Colonic mucosa (tissue), 4 donors: ENCODE measurements at regions not wholly inside any gene's neighbourhood (a gene's known extent, or its start where the extent isn't known, plus 50 kb on each side); places are given as distances from the start of the nearest gene placed in this dataset.

Experiments
- DNase-seq: peaks from one replicate; pipeline ENCODE4 v3.0.0-alpha.2; 2020
- H3K27ac ChIP-seq: fragments of 200-600 bp; one replicate; pipeline ENCODE4 v1.8.0; 2021
- H3K27me3 ChIP-seq: fragments of 200-600 bp; one replicate; pipeline ENCODE4 v1.8.0; 2021
- H3K36me3 ChIP-seq: fragments of 200-600 bp; one replicate; pipeline ENCODE4 v1.8.0; 2021
- H3K4me1 ChIP-seq: fragments of 200-600 bp; one replicate; pipeline ENCODE4 v1.8.0; 2021; ENCODE audit warnings: mild to moderate bottlenecking
- H3K4me3 ChIP-seq: fragments of 200-600 bp; one replicate; pipeline ENCODE4 v1.8.0; 2021
- H3K9ac ChIP-seq, 2 donors: one replicate each; pipeline ENCODE4 v1.7.0; 2013; ENCODE audit warnings: control low read depth in 2 of 2, low read depth in 2 of 2, low read length in 2 of 2
- H3K9me3 ChIP-seq: fragments of 200-600 bp; one replicate; pipeline ENCODE4 v1.8.0; 2021
- intact Hi-C: fragments of 100-400 bp; cut with DNase I; formaldehyde crosslinking; loops from one replicate; pipeline ENCODE4 v1.14.1; 2022
- TF ChIP-seq, protein P1 (sequence below): fragments of 200-600 bp; IDR thresholded peaks from one replicate; pipeline ENCODE4 v1.8.0; 2022; ENCODE audit warnings: antibody characterized with exemption, mild to moderate bottlenecking
- donor health status: healthy.
- donor health status: DM: no; HTN: no; CAD: no.
- donor health status: DM: no; HTN: no; CAD: no.

DNA sequence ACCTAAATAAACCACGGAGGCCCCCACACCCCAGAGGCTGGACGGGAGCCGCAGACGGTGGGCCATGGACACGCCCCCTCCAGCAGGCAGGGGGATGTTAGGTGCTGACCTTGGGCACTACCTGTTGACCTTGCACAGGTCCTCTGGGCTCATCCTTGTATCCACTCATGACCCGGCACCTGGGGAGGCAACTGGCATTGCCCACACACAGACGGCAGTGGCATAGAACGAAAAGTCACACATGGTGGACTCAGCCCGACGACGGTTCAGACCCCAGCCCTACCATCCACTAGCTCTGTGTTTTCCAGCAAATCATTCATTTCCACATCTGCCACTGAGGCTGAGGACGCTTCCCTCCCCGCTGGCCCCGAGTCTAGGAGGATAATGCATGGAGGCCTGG, 247.7 kb upstream of the PPP2R2D start:
- no peaks in the 10 kb centered on the region for H3K4me1 ChIP-seq
- H3K4me3 ChIP-seq: no peak overlapping the region
- intact Hi-C loops: no loop called here

DNA sequence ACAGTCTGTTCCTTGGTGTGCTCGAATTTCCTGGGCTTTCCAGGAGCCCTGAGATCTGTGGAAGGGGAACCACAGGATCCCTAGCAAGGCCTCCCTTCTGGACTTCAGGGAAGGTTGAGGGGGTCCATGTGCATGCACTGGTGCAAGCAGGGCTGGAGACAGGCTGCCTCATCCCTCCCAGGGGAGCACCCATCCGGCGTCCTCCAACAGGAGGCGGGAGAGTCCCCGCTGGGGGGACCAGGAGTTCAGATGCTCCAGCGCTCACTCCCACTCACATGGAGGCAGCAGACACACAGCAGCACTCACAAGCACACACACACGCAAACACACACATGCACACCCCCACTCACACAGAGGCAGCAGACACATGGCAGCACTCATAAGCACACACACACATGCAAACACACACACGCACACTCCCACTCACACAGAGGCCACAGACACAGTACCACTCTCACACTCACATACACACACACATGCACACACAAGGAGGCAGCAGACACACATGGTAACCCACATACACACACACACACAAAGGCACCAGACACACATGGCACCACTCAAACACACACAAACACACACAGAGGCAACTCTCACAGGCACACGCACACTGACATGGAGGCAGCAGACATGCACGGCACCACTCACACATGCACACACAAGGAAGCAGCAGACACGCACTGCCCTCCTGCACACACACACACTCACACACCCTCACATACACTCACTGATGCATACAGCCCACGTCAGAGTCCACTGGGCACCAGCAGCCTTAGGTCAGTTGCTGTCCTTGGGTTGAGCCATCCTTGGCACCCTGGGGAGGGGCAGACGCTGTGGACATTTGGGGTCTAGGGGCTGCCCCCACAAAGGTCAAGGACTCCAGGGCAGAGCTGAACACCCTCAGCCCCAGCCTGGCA, 247.0 kb upstream of the PPP2R2D start:
- H3K27me3 ChIP-seq: no peaks in the 10 kb centered on the region
- TF ChIP-seq, protein P1, sequence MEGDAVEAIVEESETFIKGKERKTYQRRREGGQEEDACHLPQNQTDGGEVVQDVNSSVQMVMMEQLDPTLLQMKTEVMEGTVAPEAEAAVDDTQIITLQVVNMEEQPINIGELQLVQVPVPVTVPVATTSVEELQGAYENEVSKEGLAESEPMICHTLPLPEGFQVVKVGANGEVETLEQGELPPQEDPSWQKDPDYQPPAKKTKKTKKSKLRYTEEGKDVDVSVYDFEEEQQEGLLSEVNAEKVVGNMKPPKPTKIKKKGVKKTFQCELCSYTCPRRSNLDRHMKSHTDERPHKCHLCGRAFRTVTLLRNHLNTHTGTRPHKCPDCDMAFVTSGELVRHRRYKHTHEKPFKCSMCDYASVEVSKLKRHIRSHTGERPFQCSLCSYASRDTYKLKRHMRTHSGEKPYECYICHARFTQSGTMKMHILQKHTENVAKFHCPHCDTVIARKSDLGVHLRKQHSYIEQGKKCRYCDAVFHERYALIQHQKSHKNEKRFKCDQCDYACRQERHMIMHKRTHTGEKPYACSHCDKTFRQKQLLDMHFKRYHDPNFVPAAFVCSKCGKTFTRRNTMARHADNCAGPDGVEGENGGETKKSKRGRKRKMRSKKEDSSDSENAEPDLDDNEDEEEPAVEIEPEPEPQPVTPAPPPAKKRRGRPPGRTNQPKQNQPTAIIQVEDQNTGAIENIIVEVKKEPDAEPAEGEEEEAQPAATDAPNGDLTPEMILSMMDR: no peak
- intact Hi-C loops: no loop called here
- H3K27ac ChIP-seq: no peak overlapping the region
- H3K4me3 ChIP-seq: no peak overlapping the region
- no peak overlapping the region for H3K9ac ChIP-seq
- no peaks in the 10 kb centered on the region for H3K4me1 ChIP-seq
- DNase-seq: no peak
- no peaks in the 10 kb centered on the region for H3K36me3 ChIP-seq
- H3K9me3 ChIP-seq: no peaks in the 10 kb centered on the region

More for the DNA sequence above, 247.7 kb upstream of the PPP2R2D start:
- Histone ChIP-seq H3K27ac (no peak overlapping the region), H3K9ac (no peak overlapping the region), H3K36me3 (no peaks in the 10 kb centered on the region), H3K27me3 (no peaks in the 10 kb centered on the region), H3K9me3 (no peaks in the 10 kb centered on the region)
- TF ChIP-seq, protein P1: no peak
- DNase-seq: no peak

DNA sequence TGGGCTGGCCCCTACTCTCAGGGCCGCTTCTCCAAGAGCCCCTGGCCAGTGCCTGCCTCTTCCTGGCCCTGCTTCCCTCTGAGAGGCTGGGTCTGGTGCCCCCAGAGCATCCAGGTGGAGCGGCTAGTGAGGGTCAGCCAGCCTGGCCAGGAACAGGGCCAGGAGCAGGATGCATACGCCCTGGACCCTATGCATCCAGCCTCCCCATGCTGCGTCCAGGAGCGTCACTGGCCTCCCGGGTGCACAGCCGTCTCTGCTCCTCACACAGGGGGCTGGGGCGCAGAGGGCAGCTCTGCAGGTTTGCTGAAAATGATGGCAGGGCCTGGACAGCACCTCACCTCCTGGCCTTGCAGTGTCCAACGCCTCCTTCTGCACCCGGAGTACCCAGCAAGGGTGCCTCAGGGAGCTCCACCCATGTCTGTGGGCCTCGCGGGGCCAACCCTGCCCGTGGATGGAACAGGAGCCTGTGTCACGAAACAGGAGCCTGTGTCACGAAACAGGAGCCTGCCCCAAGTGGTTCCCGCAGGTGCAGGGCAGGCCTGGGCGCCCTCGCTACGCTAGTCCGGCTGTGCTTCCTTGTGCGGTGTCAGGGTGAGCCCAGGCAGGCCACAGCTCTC, 246.2 kb upstream of the PPP2R2D start:
- no peaks in the 10 kb centered on the region for H3K9me3 ChIP-seq
- intact Hi-C loops: no loop called here
- no peaks in the 10 kb centered on the region for H3K36me3 ChIP-seq
- no peak overlapping the region for H3K27ac ChIP-seq
- H3K9ac ChIP-seq: no peak overlapping the region
- no peaks in the 10 kb centered on the region for H3K27me3 ChIP-seq
- no peaks in the 10 kb centered on the region for H3K4me1 ChIP-seq
- H3K4me3 ChIP-seq: no peak overlapping the region
- no peak for DNase-seq
- TF ChIP-seq, protein P1: no peak

DNA sequence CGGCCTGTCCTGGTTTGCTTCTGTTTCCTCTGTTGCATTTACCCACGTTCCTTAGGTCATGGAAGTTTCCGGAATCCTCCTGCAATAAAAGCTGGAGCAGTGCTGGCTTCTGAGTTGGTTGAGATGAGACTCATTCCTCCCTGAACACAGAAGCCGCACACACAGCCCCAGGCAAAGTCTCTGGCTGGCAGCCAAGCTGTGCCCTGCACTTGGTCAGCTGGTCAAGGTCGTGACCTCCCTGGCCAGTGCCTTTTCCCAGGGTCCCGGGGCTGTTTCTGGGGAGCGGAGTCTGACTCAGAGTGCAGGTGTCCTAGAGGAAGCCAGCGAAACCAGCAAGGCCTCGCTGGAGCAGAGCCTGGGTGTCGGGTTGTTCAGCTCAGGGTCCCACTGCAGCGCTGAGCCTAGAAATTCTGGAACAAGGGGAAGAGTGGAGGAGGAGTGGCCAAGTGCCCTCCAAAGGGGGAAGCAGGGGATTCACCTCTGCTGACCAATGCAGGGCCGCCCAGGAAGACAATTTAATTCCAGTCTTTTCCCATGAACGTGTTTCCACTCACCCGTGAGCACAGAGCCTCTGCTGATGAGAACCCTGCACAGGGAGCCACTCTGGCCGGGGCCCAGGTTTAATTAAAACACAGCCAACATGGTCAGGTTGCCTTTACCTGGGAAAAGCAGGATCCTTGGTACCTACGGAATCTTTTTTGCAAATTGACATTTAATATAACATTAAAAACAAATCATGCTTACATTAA, 245.5 kb upstream of the PPP2R2D start:
- H3K4me3 ChIP-seq: no peak overlapping the region
- no peak for DNase-seq
- intact Hi-C loops: no loop called here
- TF ChIP-seq, protein P1: no peak
- H3K36me3 ChIP-seq: no peaks in the 10 kb centered on the region
- H3K9me3 ChIP-seq: no peaks in the 10 kb centered on the region
- H3K9ac ChIP-seq: no peak overlapping the region
- no peaks in the 10 kb centered on the region for H3K4me1 ChIP-seq
- H3K27ac ChIP-seq: no peak overlapping the region
- no peaks in the 10 kb centered on the region for H3K27me3 ChIP-seq

DNA sequence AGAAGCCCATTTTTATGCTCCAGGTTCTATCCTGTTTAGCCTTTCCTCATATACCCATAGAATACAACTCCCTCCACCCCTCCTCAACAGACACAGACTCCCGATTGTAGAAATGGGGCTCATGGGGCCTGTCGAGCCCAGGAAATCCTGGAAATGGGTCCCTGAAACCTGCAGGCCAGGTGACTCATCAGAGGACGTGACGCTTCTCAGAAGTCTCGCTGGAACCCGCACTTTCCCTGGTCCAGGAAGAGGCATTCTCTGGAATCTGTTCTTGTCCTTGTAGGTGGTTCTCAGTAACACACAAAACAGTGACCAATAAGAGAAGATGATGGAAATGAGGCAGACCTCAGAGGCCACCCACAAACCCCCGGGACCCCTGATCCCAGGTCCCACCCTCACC, 244.8 kb upstream of the PPP2R2D start:
- Histone ChIP-seq H3K36me3 (no peaks in the 10 kb centered on the region), H3K4me1 (no peaks in the 10 kb centered on the region), H3K9me3 (no peaks in the 10 kb centered on the region), H3K9ac (no peak overlapping the region), H3K27me3 (no peaks in the 10 kb centered on the region), H3K27ac (no peak overlapping the region), H3K4me3 (no peak overlapping the region)
- intact Hi-C loops: no loop called here
- TF ChIP-seq, protein P1: no peak
- no peak for DNase-seq
